ENCODE measurements at regions not wholly inside any gene's neighbourhood (a gene's known extent, or its start where the extent isn't known, plus 50 kb on each side); places are given as distances from the start of the nearest gene placed in this dataset.
"Not testable (repeated sequence)": the region's sequence is repeated elsewhere in the genome, so short reads cannot be mapped to it uniquely, and the experiment has no call there.

GRCh38 chr1:146487555-146487954, 258.7 kb upstream of the NOTCH2NLA start:
- DNase-seq = not testable (repeated sequence)

GRCh38 chr1:146487155-146487554, 258.3 kb upstream of the NOTCH2NLA start:
- DNase-seq = not testable (repeated sequence)

- DNase-seq = peak; percentile 75
Measured at GRCh38 chr1:146486300-146487014, 257.6 kb upstream of the NOTCH2NLA start.

- not testable (repeated sequence) for DNase-seq
Measured at GRCh38 chr1:146484195-146484594, 255.4 kb upstream of the NOTCH2NLA start.

GRCh38 chr1:146479188-146479587, 250.4 kb upstream of the NOTCH2NLA start:
- DNase-seq = not testable (repeated sequence)

- DNase-seq = peak; percentile 56
Measured at GRCh38 chr1:146478125-146478720, 249.4 kb upstream of the NOTCH2NLA start.

GRCh38 chr1:146475086-146475485, 246.3 kb upstream of the NOTCH2NLA start:
- DNase-seq = not testable (repeated sequence)

GRCh38 chr1:146474216-146474615, 245.4 kb upstream of the NOTCH2NLA start:
- not testable (repeated sequence) for DNase-seq

GRCh38 chr1:146472192-146472861, 243.5 kb upstream of the NOTCH2NLA start:
- DNase-seq = peak; percentile 85

GRCh38 chr1:146459939-146460338, 231.1 kb upstream of the NOTCH2NLA start:
- DNase-seq = not testable (repeated sequence)

- DNase-seq = not testable (repeated sequence)
Measured at GRCh38 chr1:146459308-146459707, 230.5 kb upstream of the NOTCH2NLA start.

- DNase-seq = not testable (repeated sequence)
Measured at GRCh38 chr1:146448877-146449246, 220.0 kb upstream of the NOTCH2NLA start.

- DNase-seq = not testable (repeated sequence)
Measured at GRCh38 chr1:146448212-146448876, 219.5 kb upstream of the NOTCH2NLA start.

- DNase-seq = peak; percentile 60
Measured at GRCh38 chr1:146443871-146444222, 215.0 kb upstream of the NOTCH2NLA start.

- DNase-seq = peak; percentile 8
Measured at GRCh38 chr1:146443088-146443870, 214.5 kb upstream of the NOTCH2NLA start.

GRCh38 chr1:146438543-146438942, 209.7 kb upstream of the NOTCH2NLA start:
- DNase-seq = not testable (repeated sequence)

GRCh38 chr1:146416642-146417041, 187.8 kb upstream of the NOTCH2NLA start:
- not testable (repeated sequence) for DNase-seq

- not testable (repeated sequence) for DNase-seq
Measured at GRCh38 chr1:146415017-146415416, 186.2 kb upstream of the NOTCH2NLA start.

- DNase-seq = not testable (repeated sequence)
Measured at GRCh38 chr1:146413911-146414310, 185.1 kb upstream of the NOTCH2NLA start.

- not testable (repeated sequence) for DNase-seq
Measured at GRCh38 chr1:146411923-146412322, 183.1 kb upstream of the NOTCH2NLA start.

- peak; percentile 64 for DNase-seq
Measured at GRCh38 chr1:146409817-146410441, 181.1 kb upstream of the NOTCH2NLA start.

Measured in retina (tissue), 1 donor.